ENCODE measurements at regions not wholly inside any gene's neighbourhood (a gene's known extent, or its start where the extent isn't known, plus 50 kb on each side); places are given as distances from the start of the nearest gene placed in this dataset.

- Histone ChIP-seq H3K18ac (ENCODE audit: insufficient read length, low read depth, low read length) (no peak overlapping the region), H4K8ac (replicated peaks; ENCODE audit: insufficient read length, low read depth, low read length) (no peak overlapping the region), H2BK20ac (ENCODE audit: low read depth, low read length, poor library complexity, severe bottlenecking) (no peak overlapping the region), H4K5ac (ENCODE audit: insufficient read length, low read depth, low read length) (no peak overlapping the region), H2AK5ac (ENCODE audit: insufficient read length, low read length) (no peak overlapping the region), H4K91ac (ENCODE audit: insufficient read length, low read depth, low read length) (no peak overlapping the region), H3K4me1 (ENCODE audit: insufficient read depth, low read length) (peaks cover 10% of the 10 kb centered on the region), H3K79me1 (ENCODE audit: insufficient read depth, low read depth, low read length, poor library complexity, severe bottlenecking) (no peaks in the 10 kb centered on the region), H3K23me2 (ENCODE audit: insufficient read length, low read depth, low read length, poor library complexity, severe bottlenecking) (no peaks in the 10 kb centered on the region), H3K4me2 (ENCODE audit: insufficient read depth, insufficient read length, low read length) (no peak overlapping the region), H2BK12ac (ENCODE audit: insufficient read length, low read depth, low read length) (no peak overlapping the region), H3T11ph (ENCODE audit: low read length) (no peak overlapping the region), H3K79me2 (ENCODE audit: insufficient read depth, low read length) (no peaks in the 10 kb centered on the region), H3K23ac (ENCODE audit: insufficient read length, low read depth, low read length) (no peak overlapping the region), H2BK120ac (ENCODE audit: low read depth, low read length, poor library complexity, severe bottlenecking) (no peak overlapping the region), H3K27me3 (ENCODE audit: insufficient read depth, low read length) (no peaks in the 10 kb centered on the region), H3K9ac (ENCODE audit: extremely low read depth, insufficient read length, low read length) (no peak overlapping the region), H2BK5ac (ENCODE audit: insufficient read length, low read length) (no peak overlapping the region), H3K4ac (ENCODE audit: low read depth, low read length) (no peak overlapping the region), H3K9me3 (ENCODE audit: control insufficient read depth, low read depth, low read length) (peaks cover under 1% of the 10 kb centered on the region), H3K56ac (ENCODE audit: insufficient read length, low read depth, low read length) (no peak overlapping the region), H3K14ac (ENCODE audit: insufficient read depth, low read length) (no peak overlapping the region), H2AFZ (ENCODE audit: low read length) (no peak overlapping the region), H3K27ac (ENCODE audit: insufficient read length, low read depth, low read length) (no peak overlapping the region), H4K20me1 (ENCODE audit: control insufficient read depth, insufficient read depth, insufficient read length) (no peaks in the 10 kb centered on the region), H2BK15ac (ENCODE audit: low read depth, low read length) (no peak overlapping the region)
- DNase-seq = peak; percentile 31
- TF ChIP-seq CTCF (conservative IDR thresholded peaks at IDR 0.05) = no peak
- Mint-ChIP-seq H3K27ac (peak overlapping the region in 2 of 3 experiments; percentile 15 to 27; a peak in 1 of 7 replicates), H3K4me3 (no peak overlapping the region), H3K9me3 (peaks cover 21 to 32% of the 10 kb centered on the region in 2 experiments), H3K27me3 (ENCODE audit: low read depth) (no peaks in the 10 kb centered on the region; the same call in 1 of the 2 replicates), H3K4me1 (peaks cover 12 to 15% of the 10 kb centered on the region in 2 experiments), H3K36me3 (ENCODE audit: insufficient read depth in 1 of 3, low read depth in 3 of 3) (peaks cover 26 to 54% (median 46%) of the 10 kb centered on the region in 3 experiments)
- WGBS (ENCODE audit: extremely low coverage, insufficient read length, low lambda C conversion rate) = no CpG with 5 or more reads among the region's 4 CpGs
These were observed 171.7 kb upstream of the ZCCHC13 start for GRCh38 chrX:74132280-74132679.

Data from H9 (cell line).